Thyroid gland (tissue), 4 donors: ENCODE measurements at regions not wholly inside any gene's neighbourhood (a gene's known extent, or its start where the extent isn't known, plus 50 kb on each side); places are given as distances from the start of the nearest gene placed in this dataset.

Experiments
- CTCF ChIP-seq, 6 experiments: fragments of 200-600 bp in 3 of 6; fragments of 450-650 bp in 3 of 6; sonication (generic) in 3 of 6; IDR thresholded peaks; one replicate each; pipeline ENCODE4 v1.5.1; 2016 to 2019; ENCODE audit warnings: antibody characterized with exemption in 6 of 6, mild to moderate bottlenecking in 2 of 6, inconsistent platforms in 1 of 6, moderate library complexity in 1 of 6
- POLR2A ChIP-seq, 2 donors: fragments of 450-650 bp; IDR thresholded peaks; one replicate each; pipeline ENCODE4 v1.6.1; 2017; ENCODE audit warnings: antibody characterized with exemption in 2 of 2, mild to moderate bottlenecking in 2 of 2, moderate library complexity in 1 of 2

GRCh38 chr2:70388813-70389212 lies 86.9 kb upstream of the FAM136A start:
- TF ChIP-seq POLR2A (IDR thresholded peaks at IDR 0.05), result no peak
- no peak for TF ChIP-seq CTCF (IDR thresholded peaks at IDR 0.05)
